ENCODE measurements at regions not wholly inside any gene's neighbourhood (a gene's known extent, or its start where the extent isn't known, plus 50 kb on each side); places are given as distances from the start of the nearest gene placed in this dataset.
"Not testable (repeated sequence)": the region's sequence is repeated elsewhere in the genome, so short reads cannot be mapped to it uniquely, and the experiment has no call there.

GRCh38 chr13:79966493-79966895, 374.4 kb downstream of the SPRY2 start:
- no peak for DNase-seq

DNA sequence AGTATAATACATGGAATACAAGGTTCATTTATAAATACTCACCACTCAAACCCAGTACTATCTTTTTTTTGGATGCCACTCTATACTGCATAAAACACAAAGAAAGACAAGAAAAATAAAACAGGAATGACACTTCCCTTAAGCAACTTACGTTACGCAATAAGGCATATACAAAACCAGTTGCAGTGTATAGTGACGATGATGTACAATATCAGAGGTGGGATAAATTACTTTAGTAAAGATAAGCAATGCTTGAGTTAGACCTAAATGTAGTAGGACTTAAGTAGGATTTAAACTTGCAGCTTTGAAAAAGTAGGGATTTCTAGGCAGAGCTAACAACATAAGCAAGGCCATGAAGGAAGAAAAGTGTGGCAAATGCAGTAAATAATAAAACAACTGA, 374.9 kb downstream of the SPRY2 start:
- DNase-seq: no peak

- DNase-seq: no peak
Observed at GRCh38 chr13:79946556-79946955, 394.4 kb downstream of the SPRY2 start.

- DNase-seq: no peak
Observed at GRCh38 chr13:79943346-79944023, 397.4 kb downstream of the SPRY2 start.

DNA sequence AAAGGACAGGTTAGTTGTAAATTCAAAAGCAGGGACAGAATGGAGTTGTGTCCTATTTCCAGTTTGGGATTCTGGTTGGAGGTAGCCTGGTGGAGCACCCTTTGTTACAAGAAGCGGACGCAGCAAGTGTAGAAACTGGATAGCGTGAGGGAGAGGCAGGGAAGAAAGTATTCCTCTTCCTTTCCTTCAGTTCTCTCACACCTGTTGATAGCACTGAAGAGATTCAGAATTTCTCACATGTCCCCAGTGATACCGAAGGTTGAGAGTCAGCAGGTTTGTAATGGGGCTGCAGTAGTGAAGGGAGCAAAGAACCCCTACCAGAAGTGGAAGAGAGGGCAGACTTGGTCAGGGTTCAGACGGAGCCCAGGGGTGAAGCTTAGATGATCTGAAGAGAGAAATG, 399.2 kb downstream of the SPRY2 start:
- DNase-seq: no peak

DNA sequence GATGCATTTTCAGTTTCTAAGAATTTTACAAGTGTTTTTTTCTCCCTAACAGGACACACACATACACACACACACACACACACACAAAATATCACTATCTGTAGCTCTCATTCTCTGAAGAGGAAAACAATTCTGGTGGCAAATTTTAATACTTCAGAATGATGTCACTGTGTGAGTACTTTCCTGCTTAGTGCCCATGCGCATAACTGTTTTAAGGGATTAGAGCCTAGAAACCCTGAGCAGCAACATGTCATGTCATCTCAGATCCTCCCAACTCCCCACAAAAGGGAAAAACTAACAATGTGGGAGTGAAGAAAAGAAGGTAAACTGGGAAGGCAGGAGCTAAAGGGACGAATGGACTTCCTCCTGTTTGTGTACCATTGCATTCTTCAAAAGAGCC, 401.2 kb downstream of the SPRY2 start:
- DNase-seq: no peak

DNA sequence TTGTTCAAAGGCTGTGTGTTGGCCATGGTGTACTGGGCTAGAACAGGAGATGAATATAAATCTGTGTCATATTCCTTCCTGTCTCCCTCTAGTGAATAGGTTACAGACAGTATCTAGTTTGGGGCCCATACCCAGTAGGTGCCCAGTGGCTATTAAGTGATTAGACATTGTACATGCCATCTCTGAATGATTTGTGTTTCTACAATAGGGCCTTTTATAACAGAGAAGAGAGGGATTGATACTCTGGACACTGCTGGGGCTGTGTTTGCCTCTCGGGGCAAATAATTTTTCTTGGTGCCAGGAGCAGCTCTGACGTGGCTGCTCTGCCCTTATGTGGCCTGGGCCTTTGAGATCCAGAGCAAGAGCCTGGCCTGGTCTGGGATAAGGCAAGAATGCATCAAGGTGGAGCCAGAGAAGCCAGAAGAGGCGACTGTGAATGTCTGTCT, 403.1 kb downstream of the SPRY2 start:
- DNase-seq: no peak

GRCh38 chr13:79937311-79937710, 403.6 kb downstream of the SPRY2 start:
- no peak for DNase-seq

- DNase-seq: no peak
Observed at GRCh38 chr13:79936368-79937136, 404.4 kb downstream of the SPRY2 start.

GRCh38 chr13:79935121-79935520, 405.8 kb downstream of the SPRY2 start:
- DNase-seq: no peak

DNA sequence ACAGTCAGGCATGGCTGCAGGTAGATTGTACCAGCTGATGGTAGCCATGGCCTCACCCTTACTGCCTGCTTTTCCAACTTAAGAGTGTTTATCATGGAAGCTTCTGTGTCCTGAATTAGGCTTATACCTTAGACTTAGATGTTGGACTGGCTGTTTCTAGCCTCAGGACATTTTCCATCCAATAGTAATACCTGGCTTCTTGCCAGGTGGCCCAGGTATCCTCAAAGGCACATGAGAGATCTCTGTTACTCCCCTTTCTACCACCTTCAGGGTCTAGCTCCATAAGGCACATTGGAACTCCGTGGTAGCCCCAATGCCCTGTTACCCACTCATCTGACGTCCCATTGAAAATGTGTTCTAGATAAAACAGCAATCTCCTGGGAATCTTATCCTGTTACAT, 407.5 kb downstream of the SPRY2 start:
- no peak for DNase-seq

GRCh38 chr13:79932556-79932955, 408.4 kb downstream of the SPRY2 start:
- no peak for DNase-seq

DNA sequence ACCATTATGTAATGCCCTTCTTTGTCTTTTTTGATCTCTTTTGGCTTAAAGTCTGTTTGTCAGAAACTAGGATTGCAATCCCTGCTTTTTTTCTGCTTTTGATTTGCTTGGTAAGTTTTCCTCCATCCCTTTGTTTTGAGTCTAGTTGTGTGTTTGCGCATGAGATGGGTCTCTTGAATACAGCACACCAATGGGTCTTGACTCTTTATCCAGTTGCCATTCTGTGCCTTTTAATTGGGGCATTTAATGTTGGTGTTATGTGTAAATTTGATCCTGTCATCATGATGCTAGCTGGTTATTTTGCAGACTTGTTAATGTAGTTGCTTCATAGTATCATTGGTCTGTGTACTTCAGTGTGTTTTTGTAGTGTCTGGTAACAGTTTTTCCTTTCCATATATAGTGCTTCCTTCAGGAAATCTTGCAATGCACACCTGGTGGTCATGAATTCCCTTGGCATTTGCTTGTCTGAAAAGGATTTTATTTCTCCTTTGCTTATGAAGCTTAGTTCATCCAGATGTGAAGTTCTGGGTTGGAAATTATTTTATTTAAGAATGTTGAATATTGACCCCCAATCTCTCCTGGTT, 416.9 kb downstream of the SPRY2 start:
- DNase-seq: not testable (repeated sequence)

DNA sequence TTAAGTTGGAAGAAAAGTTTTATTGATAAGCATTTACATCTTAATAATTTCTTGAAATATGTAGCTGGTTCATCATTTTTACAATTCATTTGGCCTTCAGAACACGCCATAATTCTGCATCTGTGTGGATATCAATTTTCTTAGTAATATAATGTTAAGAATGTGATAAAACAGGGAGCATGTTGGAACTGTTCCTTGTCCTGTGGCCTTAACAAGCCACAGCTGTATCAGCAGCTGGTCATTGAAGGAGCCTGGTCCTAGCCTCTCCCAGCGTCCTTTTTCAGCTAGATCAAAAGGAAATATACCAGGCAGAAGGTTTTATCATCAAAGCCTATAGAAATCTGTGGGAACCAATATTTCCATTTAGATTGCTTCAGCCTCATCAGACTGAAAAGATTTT, 421.8 kb downstream of the SPRY2 start:
- DNase-seq: no peak

GRCh38 chr13:79918620-79919019, 422.3 kb downstream of the SPRY2 start:
- DNase-seq: peak; percentile 17

DNA sequence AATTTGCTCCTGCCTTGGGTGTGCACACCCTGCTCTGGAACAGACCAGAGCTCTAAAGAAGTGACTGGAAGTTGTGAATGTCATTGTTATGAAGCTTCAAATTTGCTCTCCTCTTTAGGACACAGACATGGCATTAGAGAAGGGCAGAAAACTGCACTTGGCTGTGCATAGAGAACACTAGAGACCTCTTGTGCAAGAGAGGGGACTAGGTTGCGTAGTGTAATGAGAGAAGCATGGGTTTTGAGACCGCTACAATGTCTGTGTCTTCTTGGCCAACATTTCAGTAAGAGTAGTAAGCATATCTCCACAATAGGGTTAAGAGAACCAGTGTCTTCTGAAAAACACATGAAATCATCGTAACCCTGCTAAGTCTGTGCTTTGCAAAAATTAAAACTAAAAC, 423.3 kb downstream of the SPRY2 start:
- DNase-seq: no peak

DNA sequence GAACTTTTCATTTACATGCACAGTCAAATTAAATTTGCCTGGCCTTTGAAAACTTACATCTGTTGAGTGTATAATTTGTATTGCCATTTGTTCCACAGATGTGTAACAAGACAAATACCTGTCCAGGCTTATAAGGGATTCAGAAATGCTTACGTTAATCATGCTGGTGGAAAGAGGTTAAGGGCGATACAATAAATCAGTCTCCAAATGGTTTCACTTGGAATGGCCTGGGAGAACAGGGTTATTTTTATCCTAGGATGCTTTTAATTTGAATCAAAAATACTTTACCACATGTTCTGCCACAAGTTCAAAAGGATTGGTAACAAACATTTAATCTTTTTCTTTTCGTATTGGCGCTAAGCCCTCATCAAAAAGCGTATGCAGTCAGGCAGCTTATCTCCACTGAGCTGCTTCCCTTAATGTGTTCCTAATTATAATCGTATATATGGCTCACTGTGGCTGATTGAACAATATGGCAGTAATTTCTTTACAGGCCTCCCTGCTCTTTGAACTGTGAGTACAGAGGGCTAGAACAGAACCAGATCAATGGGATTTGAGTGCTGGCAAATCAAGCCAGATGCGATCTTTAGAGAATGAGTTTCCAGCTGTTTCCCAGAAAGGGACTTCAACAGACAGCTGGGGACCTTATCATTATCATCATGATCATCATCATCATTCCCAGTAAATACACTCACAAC, 425.7 kb downstream of the SPRY2 start:
- no peak for DNase-seq

DNA sequence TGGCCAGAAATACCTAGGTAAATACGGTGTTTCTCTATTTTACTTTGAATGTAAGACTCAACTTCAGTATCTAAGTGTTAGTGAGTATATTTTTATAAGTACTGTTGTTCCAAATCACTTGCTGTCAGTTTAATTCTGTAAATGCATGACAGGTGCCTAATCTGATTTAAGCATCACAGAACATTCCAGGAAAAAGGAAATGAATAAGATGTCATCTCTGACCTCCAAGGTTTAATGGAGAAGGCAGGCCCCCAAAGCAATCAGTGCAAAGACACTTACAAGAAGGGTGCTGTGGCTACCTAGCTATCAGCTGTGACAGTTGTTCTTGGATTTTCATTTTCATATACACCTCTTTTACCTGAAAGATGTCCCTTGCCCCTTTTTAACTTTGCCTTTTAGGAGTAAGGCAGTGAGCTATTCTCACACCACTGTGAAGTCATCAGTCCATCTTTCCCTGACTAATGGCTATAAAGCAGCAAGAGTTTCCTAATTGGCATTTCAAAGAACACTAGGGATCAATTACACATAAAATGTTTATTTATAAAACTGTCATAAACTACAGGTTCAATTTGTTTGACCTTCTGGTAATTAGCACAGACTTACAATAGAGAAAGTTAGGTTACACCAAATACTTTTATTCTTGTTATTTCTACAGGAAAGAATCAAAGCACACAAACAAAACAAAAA, 427.6 kb downstream of the SPRY2 start:
- DNase-seq: no peak

DNA sequence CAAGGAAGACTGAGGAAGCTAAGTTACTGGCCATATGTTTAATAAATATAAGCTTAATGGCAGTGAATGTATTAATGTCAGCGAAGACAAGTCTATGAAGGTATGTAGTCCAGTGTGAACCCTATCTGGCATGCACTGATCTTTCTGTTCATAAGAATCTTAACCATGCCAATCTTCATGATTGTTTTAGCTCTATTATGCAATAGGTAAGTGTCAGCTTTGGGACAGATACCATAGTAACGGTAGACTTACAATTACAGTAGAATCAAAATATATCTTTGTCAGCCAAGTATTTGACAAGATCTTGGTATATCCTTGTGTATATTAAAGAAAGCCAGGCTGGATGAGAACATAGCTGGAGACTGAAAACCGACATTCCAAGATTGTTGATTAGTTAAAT, 428.5 kb downstream of the SPRY2 start:
- no peak for DNase-seq

- DNase-seq: no peak
Observed at GRCh38 chr13:79910875-79911540, 429.9 kb downstream of the SPRY2 start.

DNA sequence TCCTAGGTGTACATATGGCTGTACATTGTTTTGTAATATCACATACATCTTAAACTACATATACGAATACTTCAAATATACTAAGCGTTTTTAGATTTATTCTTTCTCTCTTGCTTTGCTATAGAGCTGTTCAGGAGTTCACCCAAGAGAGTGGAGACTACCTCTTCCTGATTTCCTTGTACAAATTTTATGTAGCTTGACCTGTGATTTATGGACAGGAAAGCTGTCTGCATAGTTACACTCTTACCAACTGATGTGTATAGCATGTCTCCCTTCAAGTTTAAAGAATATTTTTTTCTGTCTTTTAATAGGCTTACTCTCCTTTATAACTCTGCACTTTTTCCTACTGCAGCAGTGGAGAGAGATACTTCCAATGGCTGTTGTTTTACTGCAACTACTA, 428.7 kb downstream of the NDFIP2 start:
- no peak for DNase-seq

DNA sequence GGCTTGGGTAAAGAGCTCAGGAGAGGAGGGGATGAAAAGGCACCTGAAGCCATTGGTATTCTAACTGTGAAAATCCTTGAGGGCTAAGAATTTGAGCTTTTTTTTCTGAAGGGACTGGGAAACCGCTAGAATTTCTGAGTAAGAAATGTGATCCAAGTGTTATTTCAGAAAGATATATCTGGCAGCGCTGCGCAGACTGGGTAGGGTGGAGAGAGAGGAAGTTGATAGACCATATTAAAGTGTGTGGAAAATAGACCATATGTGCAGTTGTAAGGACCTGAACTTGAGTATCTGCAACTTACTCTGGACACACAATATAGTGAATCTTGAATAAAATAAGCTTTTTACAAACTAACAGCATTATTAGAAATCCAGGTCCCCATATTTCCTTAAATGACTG, 427.4 kb downstream of the NDFIP2 start:
- no peak for DNase-seq
